Uterus (tissue), 3 donors: ENCODE measurements at regions not wholly inside any gene's neighbourhood (a gene's known extent, or its start where the extent isn't known, plus 50 kb on each side); places are given as distances from the start of the nearest gene placed in this dataset.

Experiments
- DNase-seq, 2 donors: peaks; one replicate each; pipeline ENCODE4 v3.0.0-alpha.2; 2019 to 2020
- H3K27ac ChIP-seq, 2 donors: fragments of 200-600 bp; sonication (generic); 1 replicate in 1 of 2; 2 replicates in 1 of 2; pipeline ENCODE4 v1.5.1; 2016 to 2018
- H3K27me3 ChIP-seq, 2 donors: fragments of 200-600 bp; sonication (generic); one replicate each; pipeline ENCODE4 v1.5.1; 2018 to 2019; ENCODE audit warnings: control low read depth in 1 of 2
- H3K36me3 ChIP-seq, 2 donors: fragments of 200-600 bp; sonication (generic); one replicate each; pipeline ENCODE4 v1.5.1; 2019; ENCODE audit warnings: control low read depth in 1 of 2
- H3K4me1 ChIP-seq, 2 donors: fragments of 200-600 bp; sonication (generic); one replicate each; pipeline ENCODE4 v1.5.1; 2018 to 2019; ENCODE audit warnings: control low read depth in 1 of 2
- H3K4me3 ChIP-seq, 2 donors: fragments of 200-600 bp; sonication (generic); 1 replicate in 1 of 2; 2 replicates in 1 of 2; pipeline ENCODE4 v1.5.1; 2018 to 2019; ENCODE audit warnings: mild to moderate bottlenecking in 1 of 2
- H3K9me3 ChIP-seq, 2 donors: fragments of 200-600 bp; sonication (generic); one replicate each; pipeline ENCODE4 v1.5.1; 2019; ENCODE audit warnings: control low read depth in 1 of 2
- CTCF ChIP-seq, 4 experiments: fragments of 200-600 bp in 2 of 4; fragments of 450-650 bp in 2 of 4; sonication (generic) in 2 of 4; IDR thresholded peaks; one replicate each; pipeline ENCODE4 v1.5.1; 2016 to 2019; ENCODE audit warnings: antibody characterized with exemption in 4 of 4, mild to moderate bottlenecking in 2 of 4, moderate library complexity in 1 of 4
- POLR2A ChIP-seq, 2 donors: fragments of 450-650 bp; IDR thresholded peaks; one replicate each; pipeline ENCODE4 v1.6.1; 2016; ENCODE audit warnings: antibody characterized with exemption in 2 of 2, mild to moderate bottlenecking in 1 of 2, moderate library complexity in 1 of 2
- intact Hi-C: fragments of 100-400 bp; cut with DNase I; formaldehyde crosslinking; loops from one replicate; pipeline ENCODE4 v1.15.1; 2023; ENCODE audit warnings: low total_unique reads
- donor health status: DM: yes; HTN: yes; CAD: no.

- H3K4me3 ChIP-seq = no peak overlapping the region
- TF ChIP-seq POLR2A (IDR thresholded peaks at IDR 0.05) = no peak
- TF ChIP-seq CTCF (IDR thresholded peaks at IDR 0.05) = no peak
- H3K9me3 ChIP-seq = no peaks in the 10 kb centered on the region
These were observed 393.1 kb upstream of the ID4 start for GRCh38 chr6:19444041-19444440.

GRCh38 chr6:19444481-19444880 lies 392.7 kb upstream of the ID4 start:
- no peak overlapping the region for H3K4me3 ChIP-seq
- H3K9me3 ChIP-seq = no peaks in the 10 kb centered on the region
- no peak overlapping the region for H3K27ac ChIP-seq
- H3K27me3 ChIP-seq = no peaks in the 10 kb centered on the region
- DNase-seq = no peak
- intact Hi-C loops = no loop called here
- no peaks in the 10 kb centered on the region for H3K36me3 ChIP-seq
- TF ChIP-seq CTCF (IDR thresholded peaks at IDR 0.05) = no peak
- TF ChIP-seq POLR2A (IDR thresholded peaks at IDR 0.05) = no peak
- H3K4me1 ChIP-seq = no peaks in the 10 kb centered on the region

More at GRCh38 chr6:19444041-19444440, 393.1 kb upstream of the ID4 start:
- no peak overlapping the region for H3K27ac ChIP-seq
- intact Hi-C loops = no loop called here
- H3K27me3 ChIP-seq = no peaks in the 10 kb centered on the region
- DNase-seq = no peak
- no peaks in the 10 kb centered on the region for H3K36me3 ChIP-seq
- no peaks in the 10 kb centered on the region for H3K4me1 ChIP-seq

GRCh38 chr6:19446570-19446969 lies 390.6 kb upstream of the ID4 start:
- Histone ChIP-seq H3K36me3 (no peaks in the 10 kb centered on the region), H3K9me3 (no peaks in the 10 kb centered on the region), H3K27me3 (no peaks in the 10 kb centered on the region), H3K4me3 (no peak overlapping the region), H3K4me1 (no peaks in the 10 kb centered on the region), H3K27ac (no peak overlapping the region)
- intact Hi-C loops = no loop called here
- no peak for TF ChIP-seq POLR2A (IDR thresholded peaks at IDR 0.05)
- no peak for TF ChIP-seq CTCF (IDR thresholded peaks at IDR 0.05)
- no peak for DNase-seq

GRCh38 chr6:19450651-19451050 lies 386.5 kb upstream of the ID4 start:
- TF ChIP-seq CTCF (IDR thresholded peaks at IDR 0.05) (no peak), POLR2A (IDR thresholded peaks at IDR 0.05) (no peak)
- intact Hi-C loops = no loop called here
- no peak overlapping the region for H3K4me3 ChIP-seq
- H3K27ac ChIP-seq = no peak overlapping the region
- no peaks in the 10 kb centered on the region for H3K4me1 ChIP-seq
- DNase-seq = no peak
- H3K27me3 ChIP-seq = no peaks in the 10 kb centered on the region
- H3K36me3 ChIP-seq = no peaks in the 10 kb centered on the region
- no peaks in the 10 kb centered on the region for H3K9me3 ChIP-seq

- Histone ChIP-seq H3K27me3 (no peaks in the 10 kb centered on the region), H3K27ac (no peak overlapping the region), H3K36me3 (no peaks in the 10 kb centered on the region), H3K4me1 (no peaks in the 10 kb centered on the region), H3K4me3 (no peak overlapping the region), H3K9me3 (no peaks in the 10 kb centered on the region)
- intact Hi-C loops = no loop called here
- DNase-seq = no peak
- TF ChIP-seq POLR2A (IDR thresholded peaks at IDR 0.05) = no peak
- no peak for TF ChIP-seq CTCF (IDR thresholded peaks at IDR 0.05)
These were observed 384.7 kb upstream of the ID4 start for GRCh38 chr6:19452495-19452894.
